Hepatocyte (in vitro differentiated cells): ENCODE measurements at regions not wholly inside any gene's neighbourhood (a gene's known extent, or its start where the extent isn't known, plus 50 kb on each side); places are given as distances from the start of the nearest gene placed in this dataset.

Experiments used
- EZH2 ChIP-seq: fragments of 200-600 bp; sonication (generic); IDR thresholded peaks from 2 replicates; pipeline ENCODE4 v1.6.1; 2016; ENCODE audit warnings: antibody characterized with exemption, mild to moderate bottlenecking, borderline replicate concordance
- TF ChIP-seq, protein P1 (sequence below): fragments of 200-600 bp; sonication (generic); IDR thresholded peaks from 2 replicates; pipeline ENCODE4 v1.5.1; 2016; ENCODE audit warnings: antibody characterized with exemption, mild to moderate bottlenecking; ENCODE audit not compliant: poor library complexity

DNA sequence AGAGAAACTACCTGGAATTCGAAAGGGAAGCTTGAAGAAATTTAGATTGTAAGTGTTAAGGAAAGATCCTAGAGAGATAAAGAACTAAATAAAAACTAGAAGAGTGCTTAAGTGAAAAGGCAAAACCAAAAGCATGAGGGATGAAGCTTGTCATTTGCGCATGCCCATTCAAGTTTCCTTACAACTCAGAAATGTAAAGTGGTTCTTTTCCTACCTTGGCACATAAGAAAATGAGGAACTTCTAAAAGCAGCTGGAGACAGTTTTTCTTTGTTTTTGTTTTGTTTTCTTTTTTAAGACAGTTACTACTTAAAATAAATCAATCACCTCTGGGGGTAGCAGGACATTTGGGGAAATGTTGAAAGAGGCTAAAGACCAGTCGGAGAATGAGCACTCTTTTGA is 1304.4 kb upstream of the PCDH7 start:
- TF ChIP-seq, protein P1, sequence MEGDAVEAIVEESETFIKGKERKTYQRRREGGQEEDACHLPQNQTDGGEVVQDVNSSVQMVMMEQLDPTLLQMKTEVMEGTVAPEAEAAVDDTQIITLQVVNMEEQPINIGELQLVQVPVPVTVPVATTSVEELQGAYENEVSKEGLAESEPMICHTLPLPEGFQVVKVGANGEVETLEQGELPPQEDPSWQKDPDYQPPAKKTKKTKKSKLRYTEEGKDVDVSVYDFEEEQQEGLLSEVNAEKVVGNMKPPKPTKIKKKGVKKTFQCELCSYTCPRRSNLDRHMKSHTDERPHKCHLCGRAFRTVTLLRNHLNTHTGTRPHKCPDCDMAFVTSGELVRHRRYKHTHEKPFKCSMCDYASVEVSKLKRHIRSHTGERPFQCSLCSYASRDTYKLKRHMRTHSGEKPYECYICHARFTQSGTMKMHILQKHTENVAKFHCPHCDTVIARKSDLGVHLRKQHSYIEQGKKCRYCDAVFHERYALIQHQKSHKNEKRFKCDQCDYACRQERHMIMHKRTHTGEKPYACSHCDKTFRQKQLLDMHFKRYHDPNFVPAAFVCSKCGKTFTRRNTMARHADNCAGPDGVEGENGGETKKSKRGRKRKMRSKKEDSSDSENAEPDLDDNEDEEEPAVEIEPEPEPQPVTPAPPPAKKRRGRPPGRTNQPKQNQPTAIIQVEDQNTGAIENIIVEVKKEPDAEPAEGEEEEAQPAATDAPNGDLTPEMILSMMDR: no peak
- TF ChIP-seq EZH2: no peak
